H1 (cell line): ENCODE measurements at regions not wholly inside any gene's neighbourhood (a gene's known extent, or its start where the extent isn't known, plus 50 kb on each side); places are given as distances from the start of the nearest gene placed in this dataset.

Source experiments
- CTCF ChIA-PET: fragments of 300-600 bp; sonication (Branson Sonifier 250); formaldehyde crosslinking; loops from one replicate; lab custom pipeline; 2021; ENCODE audit not compliant: partially characterized antibody; lab: Charles Lee
- POLR2A ChIA-PET: fragments of 300-600 bp; sonication (Branson Sonifier 250); formaldehyde crosslinking; loops from one replicate; lab custom pipeline; 2021; ENCODE audit warnings: inconsistent platforms; ENCODE audit not compliant: partially characterized antibody; lab: Charles Lee
- DNase-seq, 2 experiments: peaks; one replicate each; pipeline versions ENCODE4 v3.0.0 to v3.0.0-alpha.2; 2010 to 2022; ENCODE audit warnings: low spot score in 2 of 2, low read depth in 1 of 2, mixed read lengths in 1 of 2
- FAIRE-seq: peaks from 2 replicates; lab custom pipeline; 2011; peaks lifted over from hg19 to GRCh38; lab: Jason Lieb, UNC
- H2AFZ ChIP-seq: 2 replicates; pipeline ENCODE4 v1.8.1; 2012; ENCODE audit warnings: low read length, inconsistent platforms
- H2AK5ac ChIP-seq: 2 replicates; pipeline ENCODE4 v1.6.1; 2013; ENCODE audit warnings: low read depth, low read length
- H2BK120ac ChIP-seq: replicated peaks from 2 replicates; pipeline ENCODE3; 2013; ENCODE audit warnings: low read depth, low read length, inconsistent platforms
- H2BK12ac ChIP-seq: 2 replicates; pipeline ENCODE4 v1.6.1; 2013; ENCODE audit warnings: low read depth, low read length
- H2BK15ac ChIP-seq: 2 replicates; pipeline ENCODE4 v1.6.1; 2013; ENCODE audit warnings: low read length
- H2BK20ac ChIP-seq: 2 replicates; pipeline ENCODE4 v1.6.1; 2013; ENCODE audit warnings: low read length
- H2BK5ac ChIP-seq: 2 replicates; pipeline ENCODE4 v1.6.1; 2013; ENCODE audit warnings: low read depth, low read length
- H3K14ac ChIP-seq: 2 replicates; pipeline ENCODE4 v1.6.1; 2013; ENCODE audit warnings: inconsistent platforms; ENCODE audit not compliant: insufficient read length
- H3K18ac ChIP-seq: 2 replicates; pipeline ENCODE4 v1.6.1; 2013; ENCODE audit warnings: low read length; ENCODE audit errors: extremely low read depth
- H3K23ac ChIP-seq: 2 replicates; pipeline ENCODE4 v1.6.1; 2013; ENCODE audit warnings: inconsistent platforms; ENCODE audit not compliant: insufficient read length
- H3K23me2 ChIP-seq: 2 replicates; pipeline ENCODE4 v1.6.1; 2013; ENCODE audit warnings: low read depth, low read length
- H3K27ac ChIP-seq: 2 replicates; pipeline ENCODE4 v1.6.1; 2011; ENCODE audit warnings: low read depth, low read length, inconsistent platforms
- H3K27me3 ChIP-seq, 4 experiments: replicated peaks in 1 of 4; 1 replicate in 1 of 4; 2 replicates in 3 of 4; pipeline versions ENCODE4 v1.6.1 to v1.8.1; 2011 to 2013; ENCODE audit warnings: low read length in 3 of 4, mild to moderate bottlenecking in 3 of 4, inconsistent platforms in 2 of 4, mixed read lengths in 2 of 4, moderate library complexity in 1 of 4; ENCODE audit not compliant: control insufficient read depth in 3 of 4, insufficient read depth in 3 of 4; ENCODE audit errors: extremely low read depth in 1 of 4
- H3K36me3 ChIP-seq, 4 experiments: 2 replicates each; pipeline versions ENCODE4 v1.6.1 to v1.8.1; 2011 to 2013; ENCODE audit warnings: mild to moderate bottlenecking in 4 of 4, low read length in 3 of 4, moderate library complexity in 2 of 4, control low read depth in 1 of 4, inconsistent platforms in 1 of 4; ENCODE audit not compliant: insufficient read depth in 4 of 4, control insufficient read depth in 2 of 4
- H3K4ac ChIP-seq: replicated peaks from 2 replicates; pipeline ENCODE3; 2013; ENCODE audit warnings: low read length, low read depth, mixed read lengths, inconsistent platforms; ENCODE audit not compliant: insufficient read length
- H3K4me1 ChIP-seq, 4 experiments: replicated peaks in 1 of 4; 1 replicate in 1 of 4; 2 replicates in 3 of 4; pipeline versions ENCODE4 v1.6.1 to v1.8.1; 2011 to 2013; ENCODE audit warnings: low read length in 3 of 4, inconsistent platforms in 2 of 4, mixed read lengths in 1 of 4; ENCODE audit not compliant: insufficient read depth in 4 of 4, control insufficient read depth in 3 of 4
- H3K4me2 ChIP-seq, 2 experiments: 2 replicates each; pipeline versions ENCODE4 v1.6.1 to v1.8.1; 2011 to 2013; ENCODE audit warnings: low read depth in 2 of 2, low read length in 2 of 2, control low read depth in 1 of 2, inconsistent platforms in 1 of 2, mild to moderate bottlenecking in 1 of 2; ENCODE audit not compliant: insufficient read depth in 1 of 2
- H3K4me3 ChIP-seq, 4 experiments: fragments of 200-600, 300-600 bp in 1 of 4; sonication (generic), shearing (Covaris generic), sonication (Bioruptor Twin) in 1 of 4; 2 replicates each; pipeline versions ENCODE4 v1.5.1 to v1.8.1; 2011 to 2016; ENCODE audit warnings: low read length in 4 of 4, low read depth in 3 of 4, control low read depth in 2 of 4, inconsistent platforms in 2 of 4, mild to moderate bottlenecking in 2 of 4, mixed read lengths in 1 of 4, moderate library complexity in 1 of 4; ENCODE audit not compliant: insufficient read depth in 2 of 4; ENCODE audit errors: extremely low read depth in 1 of 4
- H3K56ac ChIP-seq: replicated peaks from 2 replicates; pipeline ENCODE3; 2013; ENCODE audit warnings: low read depth, mild to moderate bottlenecking, mixed read lengths, low read length, inconsistent platforms; ENCODE audit not compliant: insufficient read length
- H3K79me1 ChIP-seq: 2 replicates; pipeline ENCODE4 v1.6.1; 2013; ENCODE audit warnings: low read depth, low read length, control low read depth
- H3K79me2 ChIP-seq, 2 experiments: 2 replicates each; pipeline versions ENCODE4 v1.6.1 to v1.8.1; 2012 to 2013; ENCODE audit warnings: low read length in 2 of 2, mild to moderate bottlenecking in 2 of 2, inconsistent platforms in 1 of 2; ENCODE audit not compliant: insufficient read depth in 2 of 2, control insufficient read depth in 1 of 2
- H3K9ac ChIP-seq, 4 experiments: replicated peaks in 1 of 4; 1 replicate in 1 of 4; 2 replicates in 3 of 4; pipeline versions ENCODE4 v1.6.1 to v1.8.1; 2011 to 2013; ENCODE audit warnings: low read depth in 3 of 4, low read length in 3 of 4, control low read depth in 2 of 4, mild to moderate bottlenecking in 2 of 4, moderate library complexity in 2 of 4, inconsistent platforms in 1 of 4; ENCODE audit errors: extremely low read depth in 1 of 4
- H3K9me3 ChIP-seq, 2 experiments: 2 replicates each; pipeline versions ENCODE4 v1.6.1 to v1.8.1; 2012 to 2013; ENCODE audit warnings: mild to moderate bottlenecking in 2 of 2, moderate library complexity in 2 of 2, control low read depth in 1 of 2, inconsistent platforms in 1 of 2, low read depth in 1 of 2, low read length in 1 of 2, mixed read lengths in 1 of 2; ENCODE audit not compliant: insufficient read depth in 2 of 2
- H4K20me1 ChIP-seq, 2 experiments: replicated peaks in 1 of 2; 2 replicates each; pipeline versions ENCODE3 to v1.8.1; 2011 to 2013; ENCODE audit warnings: inconsistent platforms in 2 of 2, low read length in 2 of 2, mild to moderate bottlenecking in 1 of 2; ENCODE audit not compliant: insufficient read depth in 2 of 2, control insufficient read depth in 1 of 2
- H4K5ac ChIP-seq: 2 replicates; pipeline ENCODE4 v1.6.1; 2013; ENCODE audit warnings: low read length, low read depth, mixed read lengths, inconsistent platforms; ENCODE audit not compliant: insufficient read length
- H4K8ac ChIP-seq: 2 replicates; pipeline ENCODE4 v1.8.0; 2013; ENCODE audit warnings: mild to moderate bottlenecking, moderate library complexity, low read length, inconsistent platforms; ENCODE audit not compliant: insufficient read depth; ENCODE audit errors: extremely low read depth
- H4K91ac ChIP-seq: replicated peaks from 2 replicates; pipeline ENCODE3; 2013; ENCODE audit warnings: low read length, mixed read lengths, inconsistent platforms; ENCODE audit not compliant: insufficient read length
- FOSL1 ChIP-seq: IDR thresholded peaks from 2 replicates; pipeline ENCODE4 v1.6.1; 2011; ENCODE audit warnings: mild to moderate bottlenecking, low read depth, low read length, moderate library complexity; ENCODE audit not compliant: insufficient read depth
- NANOG ChIP-seq: IDR thresholded peaks from 2 replicates; pipeline ENCODE4 v1.6.1; 2011; ENCODE audit warnings: low read length, low read depth, mild to moderate bottlenecking, inconsistent platforms; ENCODE audit not compliant: insufficient read depth, poor library complexity, severe bottlenecking
- whole genome bisulfite sequencing, 2 experiments: shearing (Covaris generic) in 1 of 2; methylation state at CpG; one replicate each; pipeline versions ENCODE4 v1.1.6 to v1.1.7; 2013 to 2015; ENCODE audit warnings: low lambda C conversion rate in 2 of 2, mixed read lengths in 2 of 2, inconsistent platforms in 1 of 2, low coverage in 1 of 2, missing lambda C conversion rate in 1 of 2; ENCODE audit not compliant: insufficient replicate concordance in 2 of 2, insufficient coverage in 1 of 2, insufficient read length in 1 of 2; ENCODE audit errors: extremely low coverage in 1 of 2, missing lambda C conversion rate in 1 of 2; 5-methylcytosine and 5-hydroxymethylcytosine counted together

GRCh38 chr7:84446991-84447480, 252.4 kb upstream of the SEMA3A start:
- Histone ChIP-seq H3K18ac (no peak overlapping the region), H2BK12ac (no peak overlapping the region), H3K79me2 (no peaks in the 10 kb centered on the region), H3K4me2 (no peak overlapping the region), H4K91ac (no peak overlapping the region), H3K4me1 (no peaks in the 10 kb centered on the region), H3K23me2 (no peaks in the 10 kb centered on the region), H4K5ac (no peak overlapping the region), H3K9me3 (peaks cover 5 to 6% of the 10 kb centered on the region in 2 experiments; a peak in 2 of 4 replicates), H2BK120ac (no peak overlapping the region), H3K14ac (no peak overlapping the region), H4K8ac (no peak overlapping the region; the same call in 1 of the 2 replicates), H3K79me1 (no peaks in the 10 kb centered on the region), H3K27ac (no peak overlapping the region), H3K56ac (no peak overlapping the region), H2BK20ac (no peak overlapping the region), H3K27me3 (no peaks in the 10 kb centered on the region), H3K23ac (no peak overlapping the region), H3K36me3 (no peaks in the 10 kb centered on the region), H3K9ac (no peak overlapping the region), H2BK5ac (no peak overlapping the region), H3K4me3 (no peak overlapping the region), H2BK15ac (no peak overlapping the region), H2AK5ac (no peak overlapping the region), H2AFZ (no peak overlapping the region), H3K4ac (no peak overlapping the region), H4K20me1 (no peaks in the 10 kb centered on the region)
- ChIA-PET POLR2A (no interaction called here), CTCF (no interaction called here)
- DNase-seq (no peak), FAIRE-seq (no peak)
- 96% methylated on average over 14 of the region's 14 CpGs; no CpG with 5 or more reads in 1 of the 2 experiments for WGBS, 2 experiments
- TF ChIP-seq NANOG (no peak), FOSL1 (no peak)
